GM23338 (cell line): ENCODE measurements at regions not wholly inside any gene's neighbourhood (a gene's known extent, or its start where the extent isn't known, plus 50 kb on each side); places are given as distances from the start of the nearest gene placed in this dataset.

Source experiments
- ATAC-seq: fragments of 200-7000 bp; cut with Tn5 transposase; 3 replicates; pipeline ENCODE4 v1.9.1; 2020
- DNase-seq: peaks from one replicate; pipeline ENCODE4 v3.0.0-alpha.2; 2015; ENCODE audit warnings: low spot score
- H2AFZ ChIP-seq: fragments of 200-600 bp; sonication (generic); 2 replicates; pipeline ENCODE4 v1.8.0; 2016; ENCODE audit warnings: antibody characterized with exemption, mild to moderate bottlenecking, moderate library complexity
- H3F3A ChIP-seq: fragments of 200-600 bp; sonication (generic); replicated peaks from 2 replicates; pipeline ENCODE4 v1.8.0; 2017; ENCODE audit warnings: antibody characterized with exemption, mixed run types, low read depth
- H3K27ac ChIP-seq: fragments of 200-600 bp; sonication (generic); 2 replicates; pipeline ENCODE4 v1.6.1; 2016; ENCODE audit warnings: low read depth
- H3K27me3 ChIP-seq: fragments of 200-600 bp; sonication (generic); 2 replicates; pipeline ENCODE4 v1.8.0; 2016; ENCODE audit warnings: mild to moderate bottlenecking, mixed run types, moderate library complexity; ENCODE audit not compliant: insufficient read depth
- H3K36me3 ChIP-seq: fragments of 200-600 bp; sonication (generic); 2 replicates; pipeline ENCODE4 v1.8.0; 2016; ENCODE audit warnings: mild to moderate bottlenecking; ENCODE audit not compliant: insufficient read depth
- H3K4me1 ChIP-seq: fragments of 200-600 bp; sonication (generic); 2 replicates; pipeline ENCODE4 v1.8.0; 2016; ENCODE audit warnings: mild to moderate bottlenecking, moderate library complexity; ENCODE audit not compliant: insufficient read depth
- H3K4me2 ChIP-seq: fragments of 200-600 bp; sonication (generic); 2 replicates; pipeline ENCODE4 v1.7.1; 2017; ENCODE audit warnings: mixed run types
- H3K4me3 ChIP-seq: fragments of 200-600 bp; sonication (generic); 2 replicates; pipeline ENCODE4 v1.6.1; 2016; ENCODE audit warnings: mixed run types
- H3K79me2 ChIP-seq: fragments of 200-600 bp; sonication (generic); replicated peaks from 2 replicates; pipeline ENCODE4 v1.8.0; 2017; ENCODE audit warnings: mild to moderate bottlenecking; ENCODE audit not compliant: insufficient read depth
- H3K9me2 ChIP-seq: fragments of 200-600 bp; sonication (generic); 2 replicates; pipeline ENCODE4 v1.8.0; 2017; ENCODE audit not compliant: insufficient read depth
- H4K20me1 ChIP-seq: fragments of 200-600 bp; sonication (generic); replicated peaks from 2 replicates; pipeline ENCODE4 v1.8.0; 2017; ENCODE audit warnings: mild to moderate bottlenecking; ENCODE audit not compliant: insufficient read depth
- H3K27ac Mint-ChIP-seq: 2 replicates; pipeline ENCODE4 v1.8.0; 2020; ENCODE audit warnings: inconsistent platforms, mild to moderate bottlenecking, moderate library complexity, mixed read lengths
- H3K27me3 Mint-ChIP-seq: 3 replicates; pipeline ENCODE4 v1.8.0; 2022; ENCODE audit warnings: low read depth, mild to moderate bottlenecking, moderate library complexity, mixed read lengths, inconsistent platforms; ENCODE audit not compliant: insufficient read depth, poor library complexity
- H3K36me3 Mint-ChIP-seq: 3 replicates; pipeline ENCODE4 v1.8.0; 2021; ENCODE audit warnings: low read depth, mild to moderate bottlenecking, inconsistent platforms, moderate library complexity, mixed read lengths
- H3K4me1 Mint-ChIP-seq: 3 replicates; pipeline ENCODE4 v1.8.0; 2020; ENCODE audit warnings: mild to moderate bottlenecking, inconsistent platforms, mixed read lengths
- H3K4me3 Mint-ChIP-seq: 3 replicates; pipeline ENCODE4 v1.8.0; 2021; ENCODE audit warnings: moderate library complexity, mild to moderate bottlenecking, inconsistent platforms, mixed read lengths
- H3K9me3 Mint-ChIP-seq: 3 replicates; pipeline ENCODE4 v1.8.0; 2020; ENCODE audit warnings: moderate library complexity, mild to moderate bottlenecking, inconsistent platforms, mixed read lengths
- CREB1 ChIP-seq: fragments of 250-450 bp; sonication (Bioruptor Pico); IDR thresholded peaks from 2 replicates; pipeline ENCODE4 v1.5.0; 2020; ENCODE audit warnings: low read depth, mild to moderate bottlenecking, moderate library complexity
- CTCF ChIP-seq, 2 experiments: fragments of 200-600 bp in 1 of 2; sonication (generic) in 1 of 2; conservative IDR thresholded peaks; 2 replicates each; pipeline versions ENCODE4 v1.5.1 to v1.6.1; 2016 to 2017; ENCODE audit warnings: antibody characterized with exemption in 2 of 2, low read depth in 2 of 2, mild to moderate bottlenecking in 2 of 2, moderate library complexity in 1 of 2
- EZH2 ChIP-seq: fragments of 200-600 bp; sonication (generic); IDR thresholded peaks from one replicate; pipeline ENCODE4 v1.8.0; 2017; ENCODE audit warnings: antibody characterized with exemption, mild to moderate bottlenecking, low read depth; ENCODE audit not compliant: unreplicated experiment
- JUNB ChIP-seq: IDR thresholded peaks from one replicate; pipeline ENCODE4 v1.6.1; 2016; ENCODE audit warnings: antibody characterized with exemption; ENCODE audit not compliant: unreplicated experiment
- NANOG ChIP-seq: IDR thresholded peaks from 2 replicates; pipeline ENCODE4 v1.6.1; 2016; ENCODE audit warnings: antibody characterized with exemption, borderline replicate concordance
- POLR2AphosphoS5 ChIP-seq: IDR thresholded peaks from 2 replicates; pipeline ENCODE4 v1.6.1; 2016; ENCODE audit warnings: antibody characterized with exemption, low read depth
- STAT1 ChIP-seq: IDR thresholded peaks from one replicate; pipeline ENCODE4 v1.6.1; 2016; ENCODE audit warnings: antibody characterized with exemption; ENCODE audit not compliant: unreplicated experiment
- ZNF462 ChIP-seq: fragments of 250-450 bp; sonication (Bioruptor Pico); IDR thresholded peaks from 2 replicates; pipeline ENCODE4 v1.5.0; 2020; ENCODE audit warnings: mild to moderate bottlenecking, moderate library complexity
- TF ChIP-seq, protein P1 (sequence below): IDR thresholded peaks from 2 replicates; pipeline ENCODE4 v1.6.1; 2016; ENCODE audit warnings: antibody characterized with exemption

GRCh38 chr1:25027822-25028586 lies 97.9 kb upstream of the RUNX3 start:
- Histone ChIP-seq H3K9me2 (no peaks in the 10 kb centered on the region), H3K79me2 (no peaks in the 10 kb centered on the region), H3K36me3 (no peaks in the 10 kb centered on the region), H3K4me2 (no peak overlapping the region), H3K27ac (no peak overlapping the region), H3F3A (no peaks in the 10 kb centered on the region), H3K27me3 (no peaks in the 10 kb centered on the region), H4K20me1 (no peaks in the 10 kb centered on the region), H2AFZ (no peak overlapping the region), H3K4me3 (no peak overlapping the region), H3K4me1 (peaks cover 10% of the 10 kb centered on the region)
- peaks cover 3% of the 10 kb centered on the region; the same call in 2 of the 3 replicates for H3K36me3 Mint-ChIP-seq
- no peaks in the 10 kb centered on the region; the same call in 2 of the 3 replicates for H3K9me3 Mint-ChIP-seq
- peaks cover 15% of the 10 kb centered on the region for H3K4me1 Mint-ChIP-seq
- H3K27me3 Mint-ChIP-seq = peaks cover 6% of the 10 kb centered on the region
- no peak for ATAC-seq
- H3K27ac Mint-ChIP-seq = no peak overlapping the region
- TF ChIP-seq, protein P1, sequence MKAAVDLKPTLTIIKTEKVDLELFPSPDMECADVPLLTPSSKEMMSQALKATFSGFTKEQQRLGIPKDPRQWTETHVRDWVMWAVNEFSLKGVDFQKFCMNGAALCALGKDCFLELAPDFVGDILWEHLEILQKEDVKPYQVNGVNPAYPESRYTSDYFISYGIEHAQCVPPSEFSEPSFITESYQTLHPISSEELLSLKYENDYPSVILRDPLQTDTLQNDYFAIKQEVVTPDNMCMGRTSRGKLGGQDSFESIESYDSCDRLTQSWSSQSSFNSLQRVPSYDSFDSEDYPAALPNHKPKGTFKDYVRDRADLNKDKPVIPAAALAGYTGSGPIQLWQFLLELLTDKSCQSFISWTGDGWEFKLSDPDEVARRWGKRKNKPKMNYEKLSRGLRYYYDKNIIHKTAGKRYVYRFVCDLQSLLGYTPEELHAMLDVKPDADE = no peak
- TF ChIP-seq CREB1 (CRISPR knock-in tag) (no peak), CTCF (conservative IDR thresholded peaks at IDR 0.05; ENCODE audit: low read depth in 2 of 2) (no peak), EZH2 (no peak), NANOG (no peak), POLR2AphosphoS5 (no peak), STAT1 (no peak), JUNB (no peak), ZNF462 (CRISPR knock-in tag) (no peak)
- DNase-seq = no peak
- no peak overlapping the region for H3K4me3 Mint-ChIP-seq
